22Rv1 (cell line): ENCODE measurements at regions not wholly inside any gene's neighbourhood (a gene's known extent, or its start where the extent isn't known, plus 50 kb on each side); places are given as distances from the start of the nearest gene placed in this dataset.

Experiments
- H3K27ac ChIP-seq: fragments of 450-650 bp; 2 replicates; pipeline ENCODE4 v1.5.1; 2017
- ZFX ChIP-seq: fragments of 450-650 bp; IDR thresholded peaks from 2 replicates; pipeline ENCODE4 v1.6.1; 2017; ENCODE audit warnings: antibody characterized with exemption, borderline replicate concordance
- TF ChIP-seq, protein P1 (sequence below): fragments of 450-650 bp; IDR thresholded peaks from 2 replicates; pipeline ENCODE4 v1.5.1; 2017; ENCODE audit warnings: mild to moderate bottlenecking

DNA sequence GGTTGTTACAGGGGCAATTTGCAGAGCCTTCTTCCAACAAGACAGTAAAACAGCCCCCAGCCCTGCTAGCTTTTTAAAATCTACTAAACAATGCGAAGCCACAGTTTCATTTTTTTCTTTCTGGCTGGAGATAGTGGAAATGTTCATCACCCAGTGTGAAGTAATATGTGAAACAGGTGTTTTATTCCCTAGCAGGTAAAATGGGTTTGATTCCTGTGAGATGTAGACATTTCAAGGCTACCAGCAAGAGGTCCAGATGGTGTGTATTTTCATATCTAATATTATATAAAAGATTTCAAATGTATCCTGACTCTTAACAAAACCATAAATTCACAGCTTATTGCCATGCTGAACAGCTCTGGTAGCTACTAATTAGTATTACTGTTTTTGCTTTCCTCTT, 160.3 kb downstream of the SATB1 start:
- H3K27ac ChIP-seq: no peak overlapping the region
- TF ChIP-seq, protein P1, sequence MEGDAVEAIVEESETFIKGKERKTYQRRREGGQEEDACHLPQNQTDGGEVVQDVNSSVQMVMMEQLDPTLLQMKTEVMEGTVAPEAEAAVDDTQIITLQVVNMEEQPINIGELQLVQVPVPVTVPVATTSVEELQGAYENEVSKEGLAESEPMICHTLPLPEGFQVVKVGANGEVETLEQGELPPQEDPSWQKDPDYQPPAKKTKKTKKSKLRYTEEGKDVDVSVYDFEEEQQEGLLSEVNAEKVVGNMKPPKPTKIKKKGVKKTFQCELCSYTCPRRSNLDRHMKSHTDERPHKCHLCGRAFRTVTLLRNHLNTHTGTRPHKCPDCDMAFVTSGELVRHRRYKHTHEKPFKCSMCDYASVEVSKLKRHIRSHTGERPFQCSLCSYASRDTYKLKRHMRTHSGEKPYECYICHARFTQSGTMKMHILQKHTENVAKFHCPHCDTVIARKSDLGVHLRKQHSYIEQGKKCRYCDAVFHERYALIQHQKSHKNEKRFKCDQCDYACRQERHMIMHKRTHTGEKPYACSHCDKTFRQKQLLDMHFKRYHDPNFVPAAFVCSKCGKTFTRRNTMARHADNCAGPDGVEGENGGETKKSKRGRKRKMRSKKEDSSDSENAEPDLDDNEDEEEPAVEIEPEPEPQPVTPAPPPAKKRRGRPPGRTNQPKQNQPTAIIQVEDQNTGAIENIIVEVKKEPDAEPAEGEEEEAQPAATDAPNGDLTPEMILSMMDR: no peak
- no peak for TF ChIP-seq ZFX

DNA sequence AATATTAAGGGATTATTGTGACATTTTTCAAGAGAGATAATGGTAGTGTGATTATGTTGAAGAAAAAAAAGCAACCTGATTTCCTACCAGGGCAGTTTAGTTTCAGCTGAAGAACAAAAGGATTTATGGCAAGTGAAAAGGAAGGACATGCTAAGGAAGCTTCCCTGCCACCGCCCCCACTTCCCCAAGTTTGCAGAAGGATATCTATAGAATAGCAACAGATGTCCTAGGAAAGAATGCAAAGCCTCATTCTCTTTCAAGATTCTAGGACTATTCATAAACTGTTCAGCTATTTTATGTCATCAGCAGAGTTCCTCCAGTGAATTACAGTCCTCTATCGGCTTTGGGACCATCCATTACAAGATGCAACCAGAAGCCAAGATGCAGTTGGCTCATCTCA, 160.8 kb downstream of the SATB1 start:
- TF ChIP-seq, protein P1: no peak
- no peak for TF ChIP-seq ZFX
- no peak overlapping the region for H3K27ac ChIP-seq

DNA sequence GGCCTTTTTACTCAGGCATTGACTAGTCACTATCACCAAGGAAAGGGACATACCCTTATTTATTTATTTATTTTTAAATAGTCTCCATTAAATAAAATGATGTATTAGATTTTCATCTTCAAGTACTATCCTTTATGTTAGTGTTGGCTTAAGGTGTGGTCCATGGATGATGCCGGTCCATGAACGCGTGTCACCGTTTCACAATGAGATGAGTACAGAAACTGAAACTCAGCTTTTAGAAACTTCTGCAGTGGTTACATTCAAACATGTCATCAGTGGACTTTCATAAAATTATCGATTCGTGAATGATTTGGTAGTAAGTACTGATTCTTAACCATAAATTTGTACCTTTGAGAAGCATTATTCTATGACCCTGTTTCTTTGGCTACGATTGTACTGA, 166.6 kb downstream of the SATB1 start:
- no peak overlapping the region for H3K27ac ChIP-seq
- no peak for TF ChIP-seq ZFX
- TF ChIP-seq, protein P1: no peak

DNA sequence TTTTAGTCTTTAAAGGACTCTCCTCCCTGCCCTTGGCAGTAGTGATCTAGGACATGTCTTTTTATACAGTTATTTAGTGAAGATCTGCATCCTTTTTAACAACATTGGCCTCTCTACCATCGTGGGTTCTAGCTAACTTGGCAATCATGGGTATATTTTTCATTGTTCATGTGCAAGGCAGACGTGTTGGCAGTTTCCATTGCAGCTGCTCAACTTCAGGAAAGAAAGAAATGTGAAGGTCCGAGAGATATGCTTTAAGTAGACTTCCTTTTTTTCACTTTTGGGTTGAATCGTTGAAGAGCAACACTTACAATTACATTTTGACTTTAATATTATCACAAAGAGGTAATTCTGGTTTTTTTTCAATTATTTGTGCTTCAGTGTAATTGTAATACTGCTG, 172.6 kb downstream of the SATB1 start:
- no peak for TF ChIP-seq ZFX
- TF ChIP-seq, protein P1: no peak
- no peak overlapping the region for H3K27ac ChIP-seq

DNA sequence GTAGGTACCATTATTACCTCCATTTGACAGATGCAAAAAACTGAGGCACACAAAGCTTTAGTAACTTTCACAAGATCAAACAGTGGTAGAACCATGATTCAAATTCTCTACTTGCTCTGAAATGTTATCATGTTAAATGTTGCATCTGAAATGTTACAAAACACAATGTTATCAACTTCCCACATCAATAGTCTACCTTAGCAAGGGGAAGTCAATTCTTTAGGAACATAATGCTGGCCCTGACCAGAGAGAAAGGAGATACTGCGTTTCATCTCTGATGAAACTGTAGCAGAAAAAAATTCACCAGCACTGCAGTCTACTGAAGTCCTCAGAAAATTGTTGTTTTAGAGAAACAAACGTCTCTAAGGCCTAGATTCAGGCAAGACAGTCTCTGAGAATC, 174.1 kb downstream of the SATB1 start:
- no peak overlapping the region for H3K27ac ChIP-seq
- TF ChIP-seq, protein P1: no peak
- TF ChIP-seq ZFX: no peak

DNA sequence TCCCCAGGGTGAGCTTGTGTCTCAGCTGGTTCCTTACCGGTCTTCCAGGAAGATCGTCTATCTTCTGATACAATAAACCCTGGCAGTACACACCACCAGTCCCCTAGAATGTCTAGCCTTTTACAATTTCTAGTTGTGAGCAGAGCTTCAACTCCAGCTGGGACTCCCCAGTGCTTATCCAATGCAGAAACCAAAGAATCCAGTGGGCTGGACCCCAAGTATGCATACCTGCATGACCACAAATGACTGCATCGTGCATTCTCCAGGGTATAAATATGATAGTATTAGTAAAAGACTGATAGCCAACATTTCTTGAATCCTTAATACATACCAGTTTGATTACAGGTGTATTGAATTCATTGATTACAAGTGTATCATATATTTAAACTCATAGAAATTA, 176.0 kb downstream of the SATB1 start:
- no peak for TF ChIP-seq ZFX
- TF ChIP-seq, protein P1: no peak
- no peak overlapping the region for H3K27ac ChIP-seq

DNA sequence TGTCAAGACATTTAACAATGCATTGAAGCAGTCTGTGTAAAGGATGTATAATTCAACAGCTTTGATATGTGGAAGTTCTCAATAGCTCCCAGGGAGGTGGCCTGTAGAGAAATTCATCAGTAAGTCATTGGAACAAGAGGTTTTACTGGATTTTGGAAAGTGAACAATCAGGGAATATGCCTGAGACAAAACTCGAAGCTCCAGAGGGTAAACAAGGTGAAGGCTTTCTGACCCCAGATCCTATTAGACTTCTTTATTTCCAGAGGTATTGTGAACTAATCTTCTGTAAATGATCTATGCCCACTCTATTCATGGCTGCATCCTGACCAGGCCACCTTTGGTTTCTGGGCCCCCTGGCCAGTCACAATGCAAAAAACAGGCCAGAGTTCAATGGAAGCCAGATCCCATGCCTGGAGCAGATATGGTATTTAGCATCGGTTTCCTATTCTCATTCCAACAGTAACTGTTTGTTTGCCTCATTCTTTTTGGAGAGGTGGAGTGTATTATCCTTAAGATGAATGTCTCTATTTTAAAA, 177.3 kb downstream of the SATB1 start:
- TF ChIP-seq, protein P1: no peak
- TF ChIP-seq ZFX: no peak
- no peak overlapping the region for H3K27ac ChIP-seq
